Peyer's patch (tissue), 4 donors: ENCODE measurements at regions not wholly inside any gene's neighbourhood (a gene's known extent, or its start where the extent isn't known, plus 50 kb on each side); places are given as distances from the start of the nearest gene placed in this dataset.
"Not testable (repeated sequence)": the region's sequence is repeated elsewhere in the genome, so short reads cannot be mapped to it uniquely, and the experiment has no call there.

Source experiments
- CTCF ChIP-seq, 6 experiments: fragments of 450-650 bp in 4 of 6; fragments of 200-600 bp in 2 of 6; sonication (generic) in 1 of 6; IDR thresholded peaks; one replicate each; pipeline ENCODE4 v1.5.1; 2017 to 2019; ENCODE audit warnings: antibody characterized with exemption in 6 of 6, mild to moderate bottlenecking in 3 of 6, moderate library complexity in 1 of 6
- POLR2A ChIP-seq, 2 donors: fragments of 450-650 bp; IDR thresholded peaks; one replicate each; pipeline ENCODE4 v1.5.1; 2017; ENCODE audit warnings: antibody characterized with exemption in 2 of 2, mild to moderate bottlenecking in 2 of 2, moderate library complexity in 2 of 2

DNA sequence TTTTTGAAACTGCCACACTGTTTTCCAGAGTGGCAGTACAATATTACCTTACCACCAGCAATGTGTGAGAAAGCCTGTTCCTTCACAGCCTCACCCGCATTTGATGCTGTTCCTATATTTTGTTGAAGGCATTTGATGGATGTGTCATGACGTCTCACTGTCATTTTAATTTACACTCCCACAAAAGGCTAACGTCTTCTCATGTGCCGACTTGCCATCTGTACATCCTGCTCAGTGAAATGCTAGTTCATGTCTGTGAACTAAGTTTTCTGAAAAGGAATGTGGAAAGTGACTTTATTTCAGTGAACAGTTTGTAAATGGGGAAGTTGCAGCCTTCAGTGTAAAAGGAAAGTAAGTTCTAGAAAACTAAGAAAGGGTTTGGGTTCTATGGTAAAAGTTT, 131.6 kb downstream of the KCNJ12 start:
- TF ChIP-seq POLR2A, CTCF (IDR thresholded peaks at IDR 0.05): not testable (repeated sequence)
